Neural cell (in vitro differentiated cells): ENCODE measurements at regions not wholly inside any gene's neighbourhood (a gene's known extent, or its start where the extent isn't known, plus 50 kb on each side); places are given as distances from the start of the nearest gene placed in this dataset.

Source experiments
- H2AFZ ChIP-seq: fragments of 200-600, 300-800 bp; sonication (generic), shearing (Covaris generic); 2 replicates; pipeline ENCODE4 v1.6.0; 2014; ENCODE audit warnings: low read depth, mild to moderate bottlenecking, antibody characterized with exemption, low read length, moderate library complexity
- H3F3A ChIP-seq: fragments of 200-600 bp; shearing (Covaris generic); 2 replicates; pipeline ENCODE4 v1.6.1; 2016; ENCODE audit warnings: mild to moderate bottlenecking, moderate library complexity, mixed read lengths, antibody characterized with exemption, low read length; ENCODE audit not compliant: insufficient read depth, poor library complexity, severe bottlenecking
- H3K27ac ChIP-seq: fragments of 200-600, 300-800 bp; sonication (generic), shearing (Covaris generic); 2 replicates; pipeline ENCODE4 v1.5.1; 2014; ENCODE audit warnings: mild to moderate bottlenecking, low read length, moderate library complexity
- H3K27me3 ChIP-seq: fragments of 300-800, 200-600 bp; sonication (generic), shearing (Covaris generic); 2 replicates; pipeline ENCODE4 v1.6.0; 2014; ENCODE audit warnings: mild to moderate bottlenecking, low read depth, low read length, moderate library complexity; ENCODE audit not compliant: insufficient read depth
- H3K36me3 ChIP-seq: fragments of 300-800, 200-600 bp; sonication (generic), shearing (Covaris generic); 2 replicates; pipeline ENCODE4 v1.5.1; 2014; ENCODE audit warnings: mild to moderate bottlenecking, antibody characterized with exemption, low read length, moderate library complexity; ENCODE audit not compliant: insufficient read depth
- H3K4me2 ChIP-seq: fragments of 300-800, 200-600 bp; sonication (generic), shearing (Covaris generic); 2 replicates; pipeline ENCODE4 v1.6.0; 2014; ENCODE audit warnings: mild to moderate bottlenecking, low read length
- H3K4me3 ChIP-seq: fragments of 300-800, 200-600 bp; sonication (generic), shearing (Covaris generic); 2 replicates; pipeline ENCODE4 v1.5.1; 2014; ENCODE audit warnings: mild to moderate bottlenecking, low read length, moderate library complexity
- H3K79me2 ChIP-seq: fragments of 200-600 bp; shearing (Covaris generic); replicated peaks from 2 replicates; pipeline ENCODE4 v1.6.0; 2014; ENCODE audit warnings: mild to moderate bottlenecking, low read length, moderate library complexity; ENCODE audit not compliant: insufficient read depth
- H3K9ac ChIP-seq: fragments of 300-800, 200-600 bp; sonication (generic), shearing (Covaris generic); 2 replicates; pipeline ENCODE4 v1.6.1; 2016; ENCODE audit warnings: mild to moderate bottlenecking, low read length, mixed read lengths
- H3K9me2 ChIP-seq: fragments of 200-600 bp; shearing (Covaris generic); 2 replicates; pipeline ENCODE4 v1.6.1; 2016; ENCODE audit warnings: mild to moderate bottlenecking, low read length, mixed read lengths; ENCODE audit not compliant: insufficient read depth
- H3K9me3 ChIP-seq: fragments of 200-600, 300-800 bp; sonication (generic), shearing (Covaris generic); 2 replicates; pipeline ENCODE4 v1.6.1; 2016; ENCODE audit warnings: mild to moderate bottlenecking, mixed run types, low read length, moderate library complexity, mixed read lengths
- H4K20me1 ChIP-seq: fragments of 200-600 bp; shearing (Covaris generic); 2 replicates; pipeline ENCODE4 v1.6.1; 2016; ENCODE audit warnings: mild to moderate bottlenecking, mixed run types; ENCODE audit not compliant: insufficient read depth
- EP300 ChIP-seq: fragments of 450-650 bp; conservative IDR thresholded peaks from 2 replicates; pipeline ENCODE4 v1.6.1; 2014; ENCODE audit warnings: antibody characterized with exemption, mild to moderate bottlenecking, moderate library complexity; ENCODE audit not compliant: poor library complexity, severe bottlenecking
- EZH2 ChIP-seq: fragments of 200-600, 300-800 bp; shearing (Covaris generic), sonication (generic); IDR thresholded peaks from 2 replicates; pipeline ENCODE4 v1.6.1; 2014; ENCODE audit warnings: antibody characterized with exemption, low read length, borderline replicate concordance, mild to moderate bottlenecking; ENCODE audit not compliant: insufficient read depth, poor library complexity, severe bottlenecking
- MXI1 ChIP-seq: fragments of 450-650 bp; conservative IDR thresholded peaks from 2 replicates; pipeline ENCODE4 v1.6.1; 2014; ENCODE audit warnings: antibody characterized with exemption, mild to moderate bottlenecking; ENCODE audit not compliant: poor library complexity, severe bottlenecking
- POLR2AphosphoS5 ChIP-seq: IDR thresholded peaks from 2 replicates; pipeline ENCODE4 v1.6.1; 2012
- RAD21 ChIP-seq: fragments of 450-650 bp; conservative IDR thresholded peaks from 2 replicates; pipeline ENCODE4 v1.6.1; 2014; ENCODE audit warnings: antibody characterized with exemption, mild to moderate bottlenecking, moderate library complexity
- SMC3 ChIP-seq: fragments of 450-650 bp; conservative IDR thresholded peaks from 2 replicates; pipeline ENCODE4 v1.6.1; 2014; ENCODE audit warnings: antibody characterized with exemption, mild to moderate bottlenecking, moderate library complexity; ENCODE audit not compliant: poor library complexity
- TAF1 ChIP-seq: IDR thresholded peaks from 2 replicates; pipeline ENCODE4 v1.6.1; 2012; ENCODE audit warnings: low read depth
- TF ChIP-seq, protein P1 (sequence below): IDR thresholded peaks from 2 replicates; pipeline ENCODE4 v1.6.1; 2012; ENCODE audit warnings: borderline replicate concordance
- TF ChIP-seq, protein P2 (sequence below): fragments of 450-650 bp; IDR thresholded peaks from 2 replicates; pipeline ENCODE4 v1.5.1; 2014; ENCODE audit warnings: antibody characterized with exemption, mild to moderate bottlenecking, moderate library complexity; ENCODE audit not compliant: poor library complexity, severe bottlenecking

DNA sequence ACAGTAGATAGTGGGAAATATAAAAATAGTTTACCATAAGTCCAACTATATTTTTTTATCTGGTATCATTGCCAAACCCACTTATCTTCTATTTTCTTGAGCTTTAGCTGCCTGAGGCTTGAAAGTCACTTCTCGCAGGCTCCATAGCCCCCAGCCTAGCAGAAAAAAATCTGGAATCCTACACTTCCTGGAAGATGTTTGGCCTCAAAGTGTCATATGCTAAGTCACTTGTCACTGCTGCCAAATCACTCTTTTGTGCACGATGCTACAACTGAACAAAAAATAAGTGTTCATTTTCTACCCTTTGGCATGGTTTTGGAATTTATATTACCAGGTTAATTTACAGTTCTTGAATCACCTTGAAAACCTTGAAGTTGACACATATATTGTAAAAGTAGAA, 612.5 kb upstream of the ATXN8OS start:
- H4K20me1 ChIP-seq, result no peaks in the 10 kb centered on the region
- no peaks in the 10 kb centered on the region for H3K27me3 ChIP-seq
- H3K4me3 ChIP-seq, result no peak overlapping the region
- H3K9me3 ChIP-seq, result no peaks in the 10 kb centered on the region
- H3K79me2 ChIP-seq, result no peaks in the 10 kb centered on the region
- no peak overlapping the region for H3K9ac ChIP-seq
- no peak overlapping the region for H3K27ac ChIP-seq
- no peak overlapping the region for H2AFZ ChIP-seq
- H3F3A ChIP-seq, result no peaks in the 10 kb centered on the region
- no peaks in the 10 kb centered on the region for H3K36me3 ChIP-seq
- TF ChIP-seq EP300 (no peak), SMC3 (no peak), TAF1 (no peak), POLR2AphosphoS5 (no peak), EZH2 (no peak), MXI1 (no peak), RAD21 (no peak)
- TF ChIP-seq, protein P1, sequence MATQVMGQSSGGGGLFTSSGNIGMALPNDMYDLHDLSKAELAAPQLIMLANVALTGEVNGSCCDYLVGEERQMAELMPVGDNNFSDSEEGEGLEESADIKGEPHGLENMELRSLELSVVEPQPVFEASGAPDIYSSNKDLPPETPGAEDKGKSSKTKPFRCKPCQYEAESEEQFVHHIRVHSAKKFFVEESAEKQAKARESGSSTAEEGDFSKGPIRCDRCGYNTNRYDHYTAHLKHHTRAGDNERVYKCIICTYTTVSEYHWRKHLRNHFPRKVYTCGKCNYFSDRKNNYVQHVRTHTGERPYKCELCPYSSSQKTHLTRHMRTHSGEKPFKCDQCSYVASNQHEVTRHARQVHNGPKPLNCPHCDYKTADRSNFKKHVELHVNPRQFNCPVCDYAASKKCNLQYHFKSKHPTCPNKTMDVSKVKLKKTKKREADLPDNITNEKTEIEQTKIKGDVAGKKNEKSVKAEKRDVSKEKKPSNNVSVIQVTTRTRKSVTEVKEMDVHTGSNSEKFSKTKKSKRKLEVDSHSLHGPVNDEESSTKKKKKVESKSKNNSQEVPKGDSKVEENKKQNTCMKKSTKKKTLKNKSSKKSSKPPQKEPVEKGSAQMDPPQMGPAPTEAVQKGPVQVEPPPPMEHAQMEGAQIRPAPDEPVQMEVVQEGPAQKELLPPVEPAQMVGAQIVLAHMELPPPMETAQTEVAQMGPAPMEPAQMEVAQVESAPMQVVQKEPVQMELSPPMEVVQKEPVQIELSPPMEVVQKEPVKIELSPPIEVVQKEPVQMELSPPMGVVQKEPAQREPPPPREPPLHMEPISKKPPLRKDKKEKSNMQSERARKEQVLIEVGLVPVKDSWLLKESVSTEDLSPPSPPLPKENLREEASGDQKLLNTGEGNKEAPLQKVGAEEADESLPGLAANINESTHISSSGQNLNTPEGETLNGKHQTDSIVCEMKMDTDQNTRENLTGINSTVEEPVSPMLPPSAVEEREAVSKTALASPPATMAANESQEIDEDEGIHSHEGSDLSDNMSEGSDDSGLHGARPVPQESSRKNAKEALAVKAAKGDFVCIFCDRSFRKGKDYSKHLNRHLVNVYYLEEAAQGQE, result no peak
- TF ChIP-seq, protein P2, sequence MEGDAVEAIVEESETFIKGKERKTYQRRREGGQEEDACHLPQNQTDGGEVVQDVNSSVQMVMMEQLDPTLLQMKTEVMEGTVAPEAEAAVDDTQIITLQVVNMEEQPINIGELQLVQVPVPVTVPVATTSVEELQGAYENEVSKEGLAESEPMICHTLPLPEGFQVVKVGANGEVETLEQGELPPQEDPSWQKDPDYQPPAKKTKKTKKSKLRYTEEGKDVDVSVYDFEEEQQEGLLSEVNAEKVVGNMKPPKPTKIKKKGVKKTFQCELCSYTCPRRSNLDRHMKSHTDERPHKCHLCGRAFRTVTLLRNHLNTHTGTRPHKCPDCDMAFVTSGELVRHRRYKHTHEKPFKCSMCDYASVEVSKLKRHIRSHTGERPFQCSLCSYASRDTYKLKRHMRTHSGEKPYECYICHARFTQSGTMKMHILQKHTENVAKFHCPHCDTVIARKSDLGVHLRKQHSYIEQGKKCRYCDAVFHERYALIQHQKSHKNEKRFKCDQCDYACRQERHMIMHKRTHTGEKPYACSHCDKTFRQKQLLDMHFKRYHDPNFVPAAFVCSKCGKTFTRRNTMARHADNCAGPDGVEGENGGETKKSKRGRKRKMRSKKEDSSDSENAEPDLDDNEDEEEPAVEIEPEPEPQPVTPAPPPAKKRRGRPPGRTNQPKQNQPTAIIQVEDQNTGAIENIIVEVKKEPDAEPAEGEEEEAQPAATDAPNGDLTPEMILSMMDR, result no peak
- no peaks in the 10 kb centered on the region for H3K9me2 ChIP-seq
- no peak overlapping the region for H3K4me2 ChIP-seq

DNA sequence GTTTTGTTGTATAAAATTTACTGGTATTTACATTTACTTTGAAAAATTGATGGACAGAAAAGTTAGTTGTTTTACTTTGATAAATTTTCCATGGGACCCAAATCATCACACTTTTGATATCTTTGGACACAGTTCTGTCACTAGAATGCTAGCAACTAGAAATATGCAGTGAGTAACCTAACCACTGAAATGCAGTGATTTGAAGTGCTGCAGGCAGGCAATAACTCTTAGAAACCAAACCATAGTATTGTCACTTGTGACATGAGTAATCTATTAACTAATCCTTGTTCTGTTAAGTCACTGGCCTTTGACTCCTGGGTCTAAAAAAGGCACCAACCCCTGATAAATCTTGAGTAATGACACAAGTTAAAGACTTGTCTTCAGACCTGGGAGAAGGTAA, 620.0 kb upstream of the ATXN8OS start:
- no peaks in the 10 kb centered on the region for H3K9me3 ChIP-seq
- no peaks in the 10 kb centered on the region for H3K79me2 ChIP-seq
- no peaks in the 10 kb centered on the region for H3K27me3 ChIP-seq
- no peaks in the 10 kb centered on the region for H3F3A ChIP-seq
- no peaks in the 10 kb centered on the region for H4K20me1 ChIP-seq
- no peaks in the 10 kb centered on the region for H3K9me2 ChIP-seq
- no peak overlapping the region for H3K4me3 ChIP-seq
- H3K27ac ChIP-seq, result no peak overlapping the region
- no peak overlapping the region for H2AFZ ChIP-seq
- H3K9ac ChIP-seq, result no peak overlapping the region
- TF ChIP-seq EP300, result no peak
- TF ChIP-seq SMC3, result no peak
- TF ChIP-seq, protein P2, result no peak
- no peak for TF ChIP-seq POLR2AphosphoS5
- TF ChIP-seq EZH2, result no peak
- H3K4me2 ChIP-seq, result no peak overlapping the region
- no peaks in the 10 kb centered on the region for H3K36me3 ChIP-seq
